Left lung (tissue), 4 donors: ENCODE measurements at regions not wholly inside any gene's neighbourhood (a gene's known extent, or its start where the extent isn't known, plus 50 kb on each side); places are given as distances from the start of the nearest gene placed in this dataset.

Experiments
- ATAC-seq: fragments of 200-7000 bp; cut with Tn5 transposase; one replicate; pipeline ENCODE4 v1.9.1; 2020; ENCODE audit warnings: moderate library complexity
- DNase-seq, 4 donors: peaks; one replicate each; pipeline ENCODE4 v3.0.0-alpha.2; 2013 to 2020
- H3K27ac ChIP-seq, 2 donors: fragments of 200-600 bp; sonication (generic) in 1 of 2; one replicate each; pipeline versions ENCODE4 v1.5.0 to v1.8.0; 2020 to 2021
- H3K27me3 ChIP-seq, 2 donors: fragments of 200-600 bp; sonication (generic) in 1 of 2; one replicate each; pipeline versions ENCODE4 v1.5.0 to v1.8.0; 2020 to 2021
- H3K36me3 ChIP-seq, 2 donors: fragments of 200-600 bp; sonication (generic) in 1 of 2; one replicate each; pipeline versions ENCODE4 v1.5.0 to v1.8.0; 2020 to 2021
- H3K4me1 ChIP-seq, 2 donors: fragments of 200-600 bp; one replicate each; pipeline ENCODE4 v1.8.0; 2021
- H3K4me3 ChIP-seq, 2 donors: fragments of 200-600 bp; sonication (generic) in 1 of 2; one replicate each; pipeline versions ENCODE4 v1.5.0 to v1.8.0; 2020 to 2021; ENCODE audit warnings: mild to moderate bottlenecking in 1 of 2
- H3K9me3 ChIP-seq, 2 donors: fragments of 200-600 bp; sonication (generic) in 1 of 2; one replicate each; pipeline versions ENCODE4 v1.5.0 to v1.8.0; 2020 to 2021
- intact Hi-C, 2 donors: fragments of 100-400 bp; cut with DNase I; formaldehyde crosslinking; loops; one replicate each; pipeline versions ENCODE4 v1.11.2 to v1.14.2; 2022
- TF ChIP-seq, protein P1 (sequence below), 2 donors: fragments of 200-600 bp; sonication (generic) in 1 of 2; IDR thresholded peaks; one replicate each; pipeline versions ENCODE4 v1.5.0 to v1.8.0; 2021; ENCODE audit warnings: antibody characterized with exemption in 2 of 2
- donor health status: DM: no; HTN: yes; CAD: no.
- donor health status: DM: no; HTN: no; CAD: no.

DNA sequence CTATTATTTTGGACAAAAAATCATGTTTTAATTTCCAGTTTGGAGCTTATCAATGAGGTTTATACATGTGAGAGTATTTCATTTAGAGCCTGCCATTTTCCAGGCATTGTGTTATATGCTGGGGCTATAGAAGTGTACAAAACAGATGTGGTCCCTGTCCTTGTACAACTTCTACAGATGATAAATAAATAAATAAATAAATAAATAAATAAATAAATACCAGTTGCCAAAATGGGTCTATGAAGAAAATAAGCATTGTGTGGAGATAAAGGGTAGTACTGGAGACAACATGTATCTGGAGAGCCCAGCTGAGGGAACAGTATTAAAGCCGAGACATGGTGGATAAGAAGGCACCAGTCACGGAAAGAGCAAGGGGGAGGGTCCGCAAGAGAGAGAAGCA, 210.0 kb downstream of the SS18 start:
- Histone ChIP-seq H3K9me3 (no peaks in the 10 kb centered on the region), H3K27me3 (peaks cover 0 to 6% of the 10 kb centered on the region in 2 donors), H3K36me3 (no peaks in the 10 kb centered on the region), H3K27ac (no peak overlapping the region), H3K4me3 (no peak overlapping the region), H3K4me1 (no peaks in the 10 kb centered on the region)
- intact Hi-C loops = no loop called here
- TF ChIP-seq, protein P1, sequence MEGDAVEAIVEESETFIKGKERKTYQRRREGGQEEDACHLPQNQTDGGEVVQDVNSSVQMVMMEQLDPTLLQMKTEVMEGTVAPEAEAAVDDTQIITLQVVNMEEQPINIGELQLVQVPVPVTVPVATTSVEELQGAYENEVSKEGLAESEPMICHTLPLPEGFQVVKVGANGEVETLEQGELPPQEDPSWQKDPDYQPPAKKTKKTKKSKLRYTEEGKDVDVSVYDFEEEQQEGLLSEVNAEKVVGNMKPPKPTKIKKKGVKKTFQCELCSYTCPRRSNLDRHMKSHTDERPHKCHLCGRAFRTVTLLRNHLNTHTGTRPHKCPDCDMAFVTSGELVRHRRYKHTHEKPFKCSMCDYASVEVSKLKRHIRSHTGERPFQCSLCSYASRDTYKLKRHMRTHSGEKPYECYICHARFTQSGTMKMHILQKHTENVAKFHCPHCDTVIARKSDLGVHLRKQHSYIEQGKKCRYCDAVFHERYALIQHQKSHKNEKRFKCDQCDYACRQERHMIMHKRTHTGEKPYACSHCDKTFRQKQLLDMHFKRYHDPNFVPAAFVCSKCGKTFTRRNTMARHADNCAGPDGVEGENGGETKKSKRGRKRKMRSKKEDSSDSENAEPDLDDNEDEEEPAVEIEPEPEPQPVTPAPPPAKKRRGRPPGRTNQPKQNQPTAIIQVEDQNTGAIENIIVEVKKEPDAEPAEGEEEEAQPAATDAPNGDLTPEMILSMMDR (IDR thresholded peaks at IDR 0.05) = no peak
- no peak for DNase-seq
- no peak for ATAC-seq

DNA sequence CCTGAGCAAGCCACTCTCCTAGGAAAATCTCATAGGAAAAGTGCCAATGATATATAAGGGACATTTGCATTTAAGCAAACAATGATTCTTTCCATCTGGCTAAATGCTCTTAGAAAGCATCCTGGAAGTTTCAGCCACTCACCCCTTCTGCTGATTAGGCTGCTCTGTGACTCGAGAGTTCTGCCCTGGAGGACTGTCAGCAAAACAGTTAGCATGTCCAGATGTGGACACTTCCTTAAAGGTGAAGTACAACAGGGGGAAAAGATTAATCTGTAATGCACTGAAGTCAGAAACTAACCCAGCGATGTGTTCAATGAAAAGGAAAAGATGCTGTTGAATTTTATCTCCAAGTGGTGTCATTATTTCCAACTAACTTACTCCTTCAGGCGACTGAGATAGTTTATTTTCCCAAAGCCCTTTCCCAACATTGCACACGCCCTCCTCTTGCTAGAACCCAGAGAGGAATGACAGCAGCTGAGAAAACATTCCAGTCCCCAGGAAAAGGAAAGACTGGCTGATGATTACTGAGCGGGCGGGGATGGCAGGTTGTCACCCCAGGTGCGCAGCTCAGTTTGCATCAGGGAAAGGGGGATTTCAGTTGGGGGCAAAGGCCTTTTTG, 214.0 kb downstream of the SS18 start:
- TF ChIP-seq, protein P1 (IDR thresholded peaks at IDR 0.05) = no peak
- no peak for ATAC-seq
- intact Hi-C loops = no loop called here
- Histone ChIP-seq H3K9me3 (peaks cover 0 to 7% of the 10 kb centered on the region in 2 donors), H3K27ac (no peak overlapping the region), H3K27me3 (peaks cover 0 to 6% of the 10 kb centered on the region in 2 donors), H3K4me1 (no peaks in the 10 kb centered on the region), H3K36me3 (no peaks in the 10 kb centered on the region), H3K4me3 (no peak overlapping the region)
- DNase-seq = peak in 2 of 4 donors; percentile 16 to 26

DNA sequence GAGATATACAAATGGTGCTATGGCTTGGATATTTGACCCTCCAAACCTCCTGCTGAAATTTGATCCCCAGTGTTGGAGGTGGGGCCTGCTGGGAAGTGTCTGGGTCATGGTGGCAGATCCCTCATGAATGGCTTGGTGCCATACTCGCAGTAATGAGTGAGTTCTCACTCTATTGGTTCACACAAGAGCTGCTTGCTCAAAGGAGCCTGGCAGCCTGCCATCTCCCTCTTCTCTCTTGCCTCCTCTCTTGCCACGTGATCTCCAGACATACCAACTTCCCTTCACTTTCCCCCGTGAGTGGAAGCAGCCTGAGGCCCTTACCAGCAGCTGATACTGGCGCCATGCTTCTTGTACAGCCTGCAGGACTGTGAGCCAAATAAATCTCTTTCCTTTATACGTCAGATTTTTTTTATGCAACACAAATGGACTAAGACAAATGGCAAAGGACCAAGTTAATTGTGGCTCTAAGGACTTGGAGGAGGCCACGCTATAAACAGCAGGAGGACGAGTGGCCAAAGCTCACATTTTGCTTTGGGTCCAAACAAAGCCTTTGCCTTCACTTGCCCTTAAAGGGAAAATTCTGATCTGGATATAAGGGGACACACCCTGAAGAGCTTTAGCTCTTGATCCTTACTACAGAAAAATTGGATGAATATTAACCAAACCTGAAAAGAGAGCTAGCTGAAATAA, 214.7 kb downstream of the SS18 start:
- intact Hi-C loops = no loop called here
- Histone ChIP-seq H3K27ac (no peak overlapping the region), H3K9me3 (peaks cover 0 to 7% of the 10 kb centered on the region in 2 donors), H3K36me3 (no peaks in the 10 kb centered on the region), H3K4me3 (no peak overlapping the region), H3K27me3 (peaks cover 0 to 6% of the 10 kb centered on the region in 2 donors), H3K4me1 (no peaks in the 10 kb centered on the region)
- ATAC-seq (no peak), DNase-seq (peak in 2 of 4 donors; percentile 3 to 5)
- TF ChIP-seq, protein P1 (IDR thresholded peaks at IDR 0.05) = no peak

DNA sequence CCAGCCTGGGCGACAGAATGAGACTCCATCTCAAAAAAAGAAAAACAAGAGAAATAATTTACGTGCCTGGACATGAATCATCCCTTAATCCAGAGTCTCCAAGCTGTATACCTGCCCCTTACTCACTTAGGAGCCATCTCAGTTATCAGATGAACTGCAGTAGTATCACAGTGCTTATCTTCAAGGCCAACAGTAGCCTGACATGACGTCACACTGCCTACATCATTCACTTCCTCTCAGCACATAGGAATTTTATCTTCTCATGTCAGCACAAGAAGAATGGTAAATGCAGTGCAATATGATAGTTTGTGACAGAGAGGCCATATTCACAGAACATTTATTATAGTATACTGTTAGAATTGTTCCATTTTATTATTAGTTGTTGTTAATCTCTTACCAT, 216.6 kb downstream of the SS18 start:
- no peak overlapping the region for H3K4me3 ChIP-seq
- H3K9me3 ChIP-seq = peaks cover 0 to 7% of the 10 kb centered on the region in 2 donors
- TF ChIP-seq, protein P1 (IDR thresholded peaks at IDR 0.05) = no peak
- DNase-seq (no peak), ATAC-seq (no peak)
- H3K27ac ChIP-seq = no peak overlapping the region
- intact Hi-C loops = no loop called here
- no peaks in the 10 kb centered on the region for H3K36me3 ChIP-seq
- H3K4me1 ChIP-seq = no peaks in the 10 kb centered on the region
- peaks cover 0 to 6% of the 10 kb centered on the region in 2 donors for H3K27me3 ChIP-seq

DNA sequence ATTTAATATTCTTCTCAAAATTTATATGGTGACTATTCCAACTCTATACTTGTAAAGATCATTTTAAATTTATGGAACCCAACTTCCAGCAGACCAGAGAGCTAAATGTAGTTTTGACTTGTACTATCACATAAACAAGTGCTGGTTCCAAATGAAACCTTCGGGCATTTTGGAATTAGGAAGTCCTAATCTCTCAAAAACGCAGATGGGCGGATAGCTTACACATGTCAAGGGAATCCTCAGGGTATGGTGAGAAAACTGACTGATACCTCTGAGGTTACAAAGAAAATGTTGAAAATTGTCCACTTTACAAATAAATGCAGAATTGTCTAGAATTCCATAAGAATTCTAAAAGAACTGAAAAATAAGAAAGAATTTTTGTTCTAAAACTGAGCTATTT, 224.1 kb downstream of the SS18 start:
- Histone ChIP-seq H3K4me1 (no peaks in the 10 kb centered on the region), H3K4me3 (no peak overlapping the region), H3K27ac (no peak overlapping the region), H3K9me3 (no peaks in the 10 kb centered on the region), H3K36me3 (no peaks in the 10 kb centered on the region), H3K27me3 (no peaks in the 10 kb centered on the region)
- intact Hi-C loops = no loop called here
- TF ChIP-seq, protein P1 (IDR thresholded peaks at IDR 0.05) = no peak
- DNase-seq (no peak), ATAC-seq (no peak)
